GM23248 (cell line): ENCODE measurements at regions not wholly inside any gene's neighbourhood (a gene's known extent, or its start where the extent isn't known, plus 50 kb on each side); places are given as distances from the start of the nearest gene placed in this dataset.

Experiments used
- EZH2 ChIP-seq: fragments of 200-600 bp; sonication (generic); IDR thresholded peaks from 2 replicates; pipeline ENCODE4 v1.6.1; 2018; ENCODE audit warnings: antibody characterized with exemption, mild to moderate bottlenecking; ENCODE audit not compliant: insufficient read depth, poor library complexity, severe bottlenecking
- EZH2phosphoT487 ChIP-seq: fragments of 200-600 bp; sonication (generic); IDR thresholded peaks from 2 replicates; pipeline ENCODE4 v1.6.1; 2018; ENCODE audit warnings: antibody characterized with exemption, moderate library complexity, mild to moderate bottlenecking, low read depth; ENCODE audit not compliant: insufficient read depth

GRCh38 chr10:56266120-56266519 lies 94.9 kb downstream of the ZWINT start:
- no peak for TF ChIP-seq EZH2
- no peak for TF ChIP-seq EZH2phosphoT487
